GM04503 (cell line): ENCODE measurements at regions not wholly inside any gene's neighbourhood (a gene's known extent, or its start where the extent isn't known, plus 50 kb on each side); places are given as distances from the start of the nearest gene placed in this dataset.
"Not testable (repeated sequence)": the region's sequence is repeated elsewhere in the genome, so short reads cannot be mapped to it uniquely, and the experiment has no call there.

Experiments used
- DNase-seq: peaks from one replicate; pipeline ENCODE4 v3.0.0-alpha.2; 2012; ENCODE audit warnings: low read depth

DNA sequence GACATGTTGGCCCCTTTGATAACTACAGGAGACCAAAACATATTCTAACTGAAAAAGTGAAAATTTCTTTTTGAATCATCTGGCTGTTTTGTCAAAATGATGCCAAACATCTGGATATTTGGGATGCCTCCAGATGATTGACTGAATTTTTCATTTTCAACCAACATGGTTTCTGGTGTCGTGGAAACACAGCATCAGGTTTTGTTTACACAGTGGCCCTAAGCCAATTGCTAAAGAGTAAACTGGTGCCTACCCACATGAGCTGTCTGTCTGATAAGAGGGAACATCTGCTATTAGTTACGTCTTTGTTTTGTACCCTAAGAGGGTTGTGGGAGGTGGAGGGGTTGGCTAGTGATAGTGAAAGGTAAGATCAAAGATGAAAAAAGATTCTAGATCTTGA is 204.8 kb downstream of the KCNK2 start:
- no peak for DNase-seq

DNA sequence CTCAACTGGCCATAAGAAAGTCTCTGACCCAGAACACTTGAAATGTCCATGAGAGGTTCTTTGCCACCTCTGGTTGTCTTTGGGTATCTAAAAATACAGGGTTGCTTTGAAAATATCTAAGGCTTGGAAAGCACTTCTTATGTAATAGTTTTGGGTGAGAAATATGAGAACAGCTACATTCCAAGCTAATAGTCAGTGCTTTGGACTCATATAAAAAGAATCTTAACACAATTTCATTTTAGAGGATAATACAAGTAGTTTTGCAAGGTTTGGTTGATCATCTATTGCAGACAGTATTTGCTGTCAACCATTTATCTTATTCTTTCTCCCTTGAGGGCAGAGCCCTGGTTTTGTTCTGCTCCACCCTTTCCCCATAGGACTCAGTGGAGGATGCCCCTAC is 207.5 kb downstream of the KCNK2 start:
- DNase-seq: peak; percentile 47

DNA sequence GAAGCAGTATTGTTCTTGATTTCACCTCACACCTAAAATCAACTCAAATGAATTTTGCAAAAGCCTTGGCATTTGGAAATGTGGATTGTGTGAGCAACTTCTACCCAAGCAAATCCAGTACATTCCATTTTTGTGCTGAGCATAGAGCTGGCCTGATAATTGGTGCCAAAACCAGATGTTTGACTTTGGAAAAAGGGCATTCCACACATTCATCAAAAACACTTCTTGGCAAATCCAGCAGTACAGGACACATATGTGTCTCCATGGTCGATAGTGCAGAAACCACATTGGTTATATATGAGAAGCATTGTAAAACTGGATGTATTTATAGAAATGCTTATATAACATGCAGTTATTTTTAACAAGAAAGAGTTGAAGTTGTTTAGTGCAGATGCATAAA is 210.4 kb downstream of the KCNK2 start:
- no peak for DNase-seq

DNA sequence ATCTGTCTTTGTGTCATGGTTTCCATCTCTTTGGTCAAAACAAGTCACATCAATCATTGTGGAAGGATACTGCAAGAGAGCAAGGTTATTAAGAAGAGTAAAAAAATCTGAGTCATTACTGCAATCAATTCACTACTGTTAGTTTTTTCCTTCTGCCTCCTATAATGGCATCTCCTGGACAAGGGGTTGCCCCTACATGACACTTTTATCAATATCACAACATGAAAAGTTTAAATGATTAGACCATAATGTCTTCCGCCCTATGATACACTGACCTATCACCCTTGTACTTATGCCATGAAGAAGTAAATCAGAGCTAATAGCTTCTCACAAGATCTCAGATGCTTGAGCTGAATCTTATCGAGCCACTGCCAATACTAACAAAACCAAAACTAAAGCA is 223.9 kb downstream of the KCNK2 start:
- no peak for DNase-seq

DNA sequence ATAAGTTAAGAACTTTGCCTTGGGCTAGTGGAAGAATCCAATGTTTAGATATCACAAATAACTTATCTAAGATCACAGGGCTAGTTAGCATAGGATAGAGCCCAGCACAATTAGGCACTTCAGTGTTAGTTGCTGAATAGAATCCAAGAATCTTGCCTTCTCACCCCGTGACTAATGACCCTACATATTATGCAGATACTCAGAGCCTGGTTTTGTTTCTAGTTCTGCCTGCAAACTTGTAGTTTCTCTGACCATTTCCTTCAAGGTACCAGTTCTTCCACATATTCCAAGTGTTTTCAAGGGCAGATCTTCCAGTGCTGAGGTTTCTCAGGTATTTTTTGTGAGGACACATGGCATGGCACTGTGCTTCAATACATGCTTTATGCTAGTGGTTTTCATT is 239.3 kb downstream of the KCNK2 start:
- DNase-seq: no peak

DNA sequence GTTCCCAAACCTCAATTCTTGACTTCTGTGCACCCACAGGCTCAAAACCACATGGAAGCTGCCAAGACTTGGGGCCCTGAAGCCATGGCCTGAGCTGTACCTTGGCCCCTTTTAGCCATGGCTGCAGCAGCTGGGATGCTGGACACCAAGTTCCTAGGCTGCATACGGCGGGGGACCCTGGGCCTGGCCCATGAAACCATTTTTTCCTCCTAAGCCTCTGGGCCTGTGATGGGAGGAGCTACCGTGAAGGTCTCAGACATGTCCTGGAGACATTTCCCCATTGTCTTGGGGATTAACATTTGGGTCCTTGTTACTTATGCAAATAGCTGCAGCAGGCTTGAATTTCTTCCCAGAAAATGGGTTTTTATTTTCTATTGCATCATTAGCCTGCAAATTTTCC is 241.5 kb downstream of the KCNK2 start:
- DNase-seq: not testable (repeated sequence)

DNA sequence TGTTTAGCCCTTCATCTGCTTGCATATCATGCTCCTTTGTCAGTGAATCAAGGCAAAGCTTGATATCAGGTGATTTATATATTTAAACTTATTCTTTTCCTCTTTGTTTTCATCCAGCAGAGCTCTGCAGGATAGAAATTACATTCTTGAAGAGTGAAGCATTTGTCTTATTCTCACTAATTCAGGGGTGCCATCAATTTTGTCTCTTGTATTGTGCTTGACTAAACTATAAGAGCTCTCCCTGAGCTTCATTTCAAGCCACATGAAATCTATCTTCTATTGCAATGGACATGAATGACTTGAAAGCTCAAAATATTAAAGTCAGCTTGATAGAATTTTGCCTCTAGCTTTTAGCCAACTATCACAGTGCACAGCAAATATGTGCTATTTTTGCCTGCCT is 236.7 kb upstream of the KCTD3 start:
- no peak for DNase-seq

DNA sequence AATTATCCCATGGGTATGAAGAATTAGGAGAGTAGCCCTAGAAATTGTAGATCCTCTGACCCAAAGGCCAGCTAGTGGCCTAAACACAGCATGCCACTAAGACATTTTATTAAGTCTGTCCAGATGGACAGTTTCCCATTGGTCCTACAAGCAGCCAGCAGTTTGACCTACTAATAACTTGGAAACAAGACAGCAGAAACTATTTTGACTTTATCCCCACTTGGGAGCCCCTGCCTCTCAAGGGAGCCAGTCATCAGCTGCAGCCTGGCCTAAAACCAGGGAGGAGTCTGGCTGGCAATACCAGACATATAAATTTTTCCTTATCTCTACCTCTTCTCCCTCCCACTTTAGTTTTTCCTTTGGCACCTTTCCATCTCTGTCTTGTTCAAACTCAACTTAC is 222.6 kb upstream of the KCTD3 start:
- DNase-seq: no peak

DNA sequence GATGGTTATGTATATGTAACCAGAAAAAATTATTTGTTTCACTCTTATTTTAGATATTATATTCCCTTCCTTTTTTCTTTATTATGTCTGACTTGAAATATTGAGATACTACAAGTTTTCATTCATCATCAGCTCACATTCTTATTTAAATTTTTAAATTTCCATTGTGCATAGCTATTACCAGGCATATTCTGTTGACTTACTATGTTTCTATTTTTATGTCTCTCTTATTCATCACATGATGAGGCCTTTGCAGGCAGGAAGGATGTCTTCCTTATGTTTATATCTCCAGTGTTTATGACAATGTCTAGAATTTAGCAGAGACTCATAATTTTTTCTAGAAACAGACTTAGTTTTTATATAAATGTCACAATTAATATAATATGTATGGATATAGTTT is 221.9 kb upstream of the KCTD3 start:
- no peak for DNase-seq

DNA sequence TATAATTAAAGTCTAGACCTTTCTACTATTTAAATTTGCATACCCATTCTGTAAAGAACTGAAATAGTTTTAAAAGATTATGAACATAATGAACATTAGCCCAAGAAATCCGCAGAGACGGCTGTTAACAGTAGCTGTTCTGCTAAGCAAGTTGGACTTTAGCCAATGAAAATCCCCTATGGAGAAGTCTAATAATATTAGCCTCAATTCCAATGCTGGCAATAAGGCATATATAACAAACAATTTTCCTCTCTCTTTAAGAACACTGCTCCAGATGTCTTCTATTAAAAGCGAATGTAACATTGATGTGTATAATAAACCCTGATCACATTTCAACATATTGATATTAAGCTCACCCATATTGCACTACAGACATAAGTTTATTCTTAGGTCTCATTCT is 221.3 kb upstream of the KCTD3 start:
- no peak for DNase-seq

DNA sequence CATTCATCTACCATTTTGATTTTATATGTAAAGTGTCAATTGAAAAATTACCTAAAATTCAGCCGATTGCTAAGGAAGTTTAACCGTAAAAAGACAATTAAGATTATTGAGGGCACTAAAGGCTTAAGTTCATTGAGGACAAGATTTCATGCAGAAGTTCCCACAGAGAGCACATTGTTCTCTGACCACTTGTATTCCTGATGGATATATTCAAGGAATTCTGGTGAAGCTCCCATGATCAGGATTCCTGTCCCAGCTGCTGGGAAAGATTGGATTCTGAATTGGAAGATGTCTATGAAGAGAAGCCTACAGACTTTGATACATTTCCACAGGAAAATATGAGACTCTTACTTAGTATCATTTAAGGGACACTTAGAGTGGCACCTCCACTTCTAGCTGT is 209.2 kb upstream of the KCTD3 start:
- DNase-seq: no peak

DNA sequence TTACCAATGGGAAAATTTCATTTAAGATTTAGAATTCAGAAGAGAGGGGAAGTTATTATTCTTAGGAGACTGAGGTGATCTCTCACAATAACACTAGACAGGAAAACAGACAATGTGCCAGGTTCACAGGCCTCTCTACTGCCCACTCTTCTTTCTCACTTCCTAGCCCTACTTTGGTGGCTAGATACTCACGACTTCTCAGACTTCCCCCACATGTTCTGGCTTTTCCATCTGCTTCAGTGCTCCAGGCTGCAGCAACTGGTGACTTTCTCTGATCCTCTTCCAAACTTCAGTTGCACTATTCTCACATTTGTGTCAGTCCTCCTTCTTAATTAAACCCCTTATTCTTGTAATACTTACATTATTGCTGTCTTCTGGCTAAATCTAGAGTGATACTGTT is 208.7 kb upstream of the KCTD3 start:
- DNase-seq: no peak

DNA sequence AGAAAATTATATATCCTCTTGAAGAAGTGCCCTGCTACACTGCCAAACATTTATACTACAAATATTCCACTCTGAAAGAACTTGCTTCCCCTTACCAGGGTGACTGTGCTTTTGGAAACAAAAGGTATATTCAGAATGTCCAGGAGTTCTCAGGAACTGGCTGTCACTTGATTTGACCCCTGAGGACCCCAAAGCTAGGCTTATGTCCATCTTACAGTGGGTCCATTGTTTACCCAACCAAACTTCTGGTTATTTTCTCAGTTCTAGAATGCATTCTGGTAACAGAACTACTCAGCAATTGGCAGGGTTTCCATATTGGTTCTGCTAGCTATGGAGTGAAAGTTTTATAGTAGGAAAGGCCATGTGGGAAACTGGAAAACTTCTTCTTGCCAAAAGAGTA is 207.1 kb upstream of the KCTD3 start:
- DNase-seq: no peak

DNA sequence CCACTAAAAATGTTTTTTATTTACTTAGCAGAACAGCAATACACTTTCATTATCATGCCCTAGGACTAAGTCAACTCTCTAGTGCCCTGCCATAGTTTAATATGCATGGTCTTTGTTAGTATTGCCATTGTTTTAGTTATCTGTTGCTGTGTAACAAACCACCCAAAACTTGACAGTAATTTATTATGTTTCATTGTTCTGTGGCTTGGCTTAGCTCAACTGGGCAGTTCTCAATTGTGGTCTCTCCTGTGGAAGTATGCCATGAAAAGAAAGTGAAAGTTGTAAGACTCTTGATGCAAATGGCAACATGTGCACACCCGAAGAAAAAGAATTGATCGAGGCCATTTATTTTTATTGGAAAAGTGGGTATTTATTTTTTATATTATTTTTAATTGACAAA is 206.3 kb upstream of the KCTD3 start:
- DNase-seq: no peak

DNA sequence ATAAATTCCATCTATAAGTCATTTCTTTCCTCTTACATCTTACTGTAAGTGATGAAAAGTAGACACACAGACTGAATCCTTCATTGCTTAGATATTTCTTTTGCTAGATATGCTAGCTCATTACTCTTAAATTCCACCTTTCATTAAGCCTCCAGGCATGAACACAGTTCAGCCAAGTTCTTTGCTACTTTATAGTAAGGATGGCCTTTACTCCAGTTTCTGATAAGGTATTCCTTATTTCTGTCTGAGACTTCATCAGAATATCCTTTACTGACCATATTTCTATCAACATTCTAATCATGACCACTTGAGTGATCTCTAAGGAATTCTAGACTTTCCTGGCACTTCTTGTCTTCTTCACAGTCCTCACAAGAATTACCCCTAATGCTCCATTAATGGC is 191.7 kb upstream of the KCTD3 start:
- DNase-seq: no peak

DNA sequence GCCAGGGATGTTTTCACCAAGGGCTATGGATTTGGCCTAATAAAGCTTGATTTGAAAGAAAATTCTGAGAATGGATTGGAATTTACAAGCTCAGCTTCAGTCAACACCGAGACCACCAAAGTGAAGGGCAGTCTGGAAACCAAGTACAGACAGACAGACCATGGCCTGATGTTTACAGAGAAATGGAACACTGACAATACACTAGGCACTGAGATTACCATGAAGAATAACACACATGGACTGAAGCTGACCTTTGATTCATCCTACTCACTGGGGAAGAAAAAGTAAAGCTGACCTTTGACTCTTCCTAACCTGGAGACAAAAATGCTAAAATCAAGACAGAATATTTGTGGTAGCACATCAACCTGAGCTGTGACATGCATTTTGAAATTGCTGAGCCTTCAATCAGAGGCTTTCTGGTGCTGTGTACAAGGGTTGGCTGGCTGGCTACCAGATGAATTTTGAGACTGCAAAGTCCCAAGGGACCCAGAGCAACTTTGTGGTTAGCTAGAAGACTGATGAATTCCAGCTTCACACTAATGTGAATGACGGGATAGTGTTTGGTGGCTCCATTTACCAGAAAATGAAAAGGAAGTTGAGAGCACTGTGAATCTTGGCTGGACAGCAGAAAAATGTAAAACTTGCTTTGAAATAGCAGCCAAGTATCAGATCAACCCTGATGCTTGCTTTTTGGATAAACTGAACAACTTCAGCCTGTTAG is 190.4 kb upstream of the KCTD3 start:
- DNase-seq: peak; percentile 58

DNA sequence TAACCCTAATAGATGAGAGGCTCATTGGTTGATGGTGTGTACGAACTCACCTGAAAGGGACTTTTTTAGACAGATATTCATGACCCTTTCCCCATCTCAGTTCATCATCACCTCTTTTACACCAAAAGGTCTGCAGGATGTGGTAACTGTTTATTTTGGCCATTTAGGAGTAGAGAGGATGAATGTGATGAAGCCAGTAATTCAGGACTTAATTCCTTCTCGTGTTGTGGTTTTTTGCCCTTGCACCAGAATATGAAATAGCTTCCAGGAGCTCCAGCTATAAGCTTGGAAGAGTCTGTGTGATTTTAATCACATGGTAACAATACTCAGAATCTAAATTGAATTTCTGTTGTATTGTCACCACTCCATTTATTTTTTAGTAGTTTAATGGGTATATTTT is 189.4 kb upstream of the KCTD3 start:
- no peak for DNase-seq

DNA sequence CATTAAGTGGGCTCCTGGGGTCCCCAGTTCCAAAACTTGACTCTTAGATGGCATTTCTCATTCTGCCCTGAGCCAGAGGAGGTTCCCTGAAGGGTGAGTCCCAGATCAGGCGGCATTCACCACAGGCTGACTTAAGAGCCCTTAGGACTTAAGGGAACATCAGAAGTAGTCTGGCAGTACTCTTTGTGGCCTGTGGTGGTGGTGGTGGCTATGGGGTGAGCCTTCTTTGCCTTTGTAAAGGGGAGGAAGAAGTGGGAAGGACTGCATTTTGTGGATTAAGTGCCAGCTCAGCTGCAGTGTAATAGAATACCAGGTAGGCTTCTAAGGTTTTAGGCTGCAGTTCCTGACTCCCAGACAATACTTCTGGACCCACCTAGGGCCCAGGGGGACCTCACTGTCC is 186.5 kb upstream of the KCTD3 start:
- DNase-seq: no peak

DNA sequence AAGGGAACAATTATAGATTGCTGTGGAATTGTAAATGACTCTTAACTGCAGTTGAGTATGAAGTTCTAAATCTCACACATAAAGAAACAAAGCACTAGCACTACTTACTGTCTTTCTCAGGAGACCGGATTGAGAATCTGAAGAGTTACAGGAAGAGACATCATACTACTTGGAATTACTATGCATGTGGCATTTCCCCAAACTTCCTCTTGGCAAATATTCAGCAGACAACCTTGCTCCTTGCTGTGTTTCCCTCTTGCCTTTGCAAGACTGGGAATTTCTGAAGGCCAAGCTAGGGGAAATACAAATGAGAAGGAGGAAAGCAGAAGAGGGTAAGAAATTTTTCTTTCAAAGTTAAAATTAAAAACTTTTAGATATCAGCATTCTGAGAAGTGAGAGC is 173.6 kb upstream of the KCTD3 start:
- no peak for DNase-seq

DNA sequence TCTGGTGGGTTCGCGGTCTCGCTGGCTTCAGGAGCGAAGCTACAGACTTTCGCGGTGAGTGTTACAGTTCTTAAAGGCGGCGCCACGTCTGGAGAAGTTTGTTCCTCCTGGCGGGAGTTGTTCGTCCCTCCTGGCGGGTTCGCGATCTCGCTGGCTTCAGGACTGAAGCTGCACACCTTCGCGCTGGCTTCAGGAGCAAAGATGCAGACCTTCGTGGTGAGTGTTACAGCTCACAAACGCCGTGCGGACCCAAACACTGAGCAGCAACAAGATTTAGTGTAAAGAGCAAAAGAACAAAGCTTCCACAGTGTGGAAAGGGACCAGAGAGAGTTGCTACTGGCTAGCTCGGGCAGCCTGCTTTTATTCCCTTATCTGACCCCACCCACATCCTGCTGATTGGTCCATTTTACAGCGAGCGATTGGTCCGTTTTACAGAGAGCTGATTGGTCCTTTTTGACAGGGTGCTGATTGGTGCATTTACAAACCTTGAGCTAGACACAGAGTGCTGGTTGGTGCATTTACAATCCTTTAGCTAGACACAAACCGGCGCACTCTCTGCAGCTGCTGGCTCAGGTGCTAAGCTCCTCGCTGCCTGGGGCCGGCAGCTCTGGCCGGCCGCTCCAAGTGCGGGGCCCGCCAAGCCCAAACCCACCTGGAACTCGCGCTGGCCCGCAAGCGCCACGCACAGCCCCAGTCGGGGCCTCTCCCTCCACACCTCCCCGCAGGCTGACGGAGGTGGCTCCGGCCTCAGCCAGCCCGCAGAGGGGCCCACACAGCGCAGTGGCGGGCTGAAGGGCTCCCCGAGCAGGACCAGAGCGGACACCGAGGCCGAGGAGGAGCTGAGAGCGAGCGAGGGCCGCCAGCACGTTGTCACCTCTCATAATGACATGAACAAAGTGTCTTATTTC is 172.8 kb upstream of the KCTD3 start:
- DNase-seq: no peak

DNA sequence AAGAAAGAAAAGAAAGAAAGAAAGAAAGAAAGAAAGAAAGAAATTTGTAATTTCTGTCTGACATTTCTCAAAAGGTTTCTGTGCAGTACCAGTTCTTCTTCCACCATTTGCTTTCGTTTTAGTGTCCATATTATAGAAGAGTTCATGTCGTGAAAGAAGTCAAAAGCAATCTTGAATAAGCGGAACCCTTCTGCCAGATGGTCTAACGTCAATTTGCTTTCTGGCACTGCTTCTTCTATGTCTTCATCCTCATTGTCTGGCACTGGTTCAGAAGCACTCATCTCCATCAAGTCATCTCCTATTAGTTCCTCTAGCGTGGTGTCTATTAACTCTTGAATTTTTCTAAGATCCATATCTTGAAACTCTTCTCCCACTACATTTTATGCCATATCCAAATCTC is 170.0 kb upstream of the KCTD3 start:
- DNase-seq: no peak

DNA sequence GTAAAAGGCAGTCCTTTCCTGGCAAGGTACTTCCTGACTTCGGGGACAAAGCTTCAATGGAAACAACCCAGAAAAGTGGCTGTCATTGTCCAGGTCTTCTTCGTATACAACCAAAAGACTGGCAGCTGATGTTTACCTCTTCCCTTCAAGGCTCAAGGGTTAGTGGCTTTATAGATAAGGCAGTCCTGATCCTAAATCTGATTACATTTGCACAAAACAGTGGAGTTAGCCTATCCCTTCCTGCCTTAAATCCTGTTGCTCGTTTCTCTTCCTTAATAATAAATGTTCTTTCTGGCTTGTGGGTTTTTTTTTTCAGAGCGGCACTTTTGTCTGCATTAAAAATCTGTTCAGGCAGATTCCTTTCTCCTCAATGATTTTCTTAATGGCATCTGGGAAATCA is 169.3 kb upstream of the KCTD3 start:
- DNase-seq: no peak

DNA sequence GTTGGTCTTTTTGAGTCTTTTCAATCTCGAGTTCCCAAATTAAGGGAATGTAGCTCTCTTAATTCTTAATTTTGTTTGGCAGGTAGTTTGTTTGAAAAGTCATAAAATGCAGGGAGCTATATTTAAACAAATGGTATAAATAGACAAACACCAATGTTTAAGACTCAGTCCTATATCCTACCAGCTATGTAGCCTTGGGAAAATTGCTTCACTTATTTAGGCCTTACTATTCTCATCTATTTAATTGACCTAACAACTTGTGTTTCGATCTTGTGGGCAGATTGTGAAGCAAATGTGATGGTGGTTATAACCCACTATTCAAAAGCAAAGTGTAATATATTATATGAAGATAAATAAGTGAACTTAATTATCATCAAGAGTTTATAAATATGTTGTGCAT is 167.3 kb upstream of the KCTD3 start:
- DNase-seq: no peak

DNA sequence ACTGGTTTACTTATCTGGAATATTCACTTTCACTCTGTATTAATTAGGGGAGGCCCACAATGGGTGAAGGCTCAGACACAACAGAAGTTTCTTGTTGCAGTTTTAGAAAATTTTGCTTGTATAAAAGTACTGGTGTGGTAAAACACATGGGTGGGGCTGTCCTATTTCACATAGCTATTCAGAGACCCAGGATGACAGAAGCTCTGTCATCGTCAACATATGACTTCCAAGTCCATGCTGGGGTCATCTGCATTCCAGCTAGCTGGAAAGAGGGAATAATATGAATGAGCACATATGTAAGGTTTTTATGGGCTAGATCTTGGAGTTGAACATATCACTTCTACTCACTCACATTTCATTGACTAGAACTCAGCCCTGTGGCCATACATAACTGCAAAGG is 166.4 kb upstream of the KCTD3 start:
- DNase-seq: no peak
